ENCODE measurements at regions not wholly inside any gene's neighbourhood (a gene's known extent, or its start where the extent isn't known, plus 50 kb on each side); places are given as distances from the start of the nearest gene placed in this dataset.

- Histone ChIP-seq H3K27ac (no peak overlapping the region), H3K4me2 (no peak overlapping the region), H3K27me3 (no peaks in the 10 kb centered on the region), H3K4me1 (no peaks in the 10 kb centered on the region), H3K36me3 (no peaks in the 10 kb centered on the region), H3K4me3 (no peak overlapping the region), H3K9me3 (replicated peaks in 1 of 11) (peaks cover 0 to 5% (median 0%) of the 10 kb centered on the region in 11 experiments; a peak in 3 of 22 replicates), H4K20me1 (no peaks in the 10 kb centered on the region), H3K9ac (no peak overlapping the region)
- no peak for TF ChIP-seq Cebpa-rat (IDR thresholded peaks at IDR 0.05)
Measured at GRCh38 chr3:146314871-146315270, 64.0 kb upstream of the PLSCR4 start.

GRCh38 chr3:146313746-146314111 is 62.8 kb upstream of the PLSCR4 start:
- no peaks in the 10 kb centered on the region for H3K36me3 ChIP-seq
- peaks cover 0 to 4% (median 0%) of the 10 kb centered on the region in 10 experiments; a peak in 6 of 20 replicates for H3K4me1 ChIP-seq
- no peak for TF ChIP-seq Cebpa-rat (IDR thresholded peaks at IDR 0.05)
- H4K20me1 ChIP-seq, result no peaks in the 10 kb centered on the region
- H3K4me2 ChIP-seq, result no peak overlapping the region
- H3K9ac ChIP-seq, result no peak overlapping the region
- H3K27me3 ChIP-seq, result no peaks in the 10 kb centered on the region
- no peak overlapping the region for H3K27ac ChIP-seq
- H3K9me3 ChIP-seq (replicated peaks in 1 of 11), result peaks cover 0 to 5% (median 0%) of the 10 kb centered on the region in 11 experiments; a peak in 3 of 22 replicates
- H3K4me3 ChIP-seq, result no peak overlapping the region

- Histone ChIP-seq H3K36me3 (no peaks in the 10 kb centered on the region), H3K27me3 (no peaks in the 10 kb centered on the region), H3K9ac (no peak overlapping the region), H3K4me3 (no peak overlapping the region), H3K27ac (no peak overlapping the region), H3K4me2 (no peak overlapping the region), H4K20me1 (no peaks in the 10 kb centered on the region), H3K9me3 (replicated peaks in 1 of 11) (peaks cover 0 to 5% (median 0%) of the 10 kb centered on the region in 11 experiments; a peak in 3 of 22 replicates), H3K4me1 (peaks cover 0 to 8% (median 0%) of the 10 kb centered on the region in 10 experiments; a peak in 6 of 20 replicates)
- TF ChIP-seq Cebpa-rat (IDR thresholded peaks at IDR 0.05), result no peak
Measured at GRCh38 chr3:146313031-146313745, 62.3 kb upstream of the PLSCR4 start.

GRCh38 chr3:146308682-146309081 is 57.8 kb upstream of the PLSCR4 start:
- H4K20me1 ChIP-seq, result no peaks in the 10 kb centered on the region
- no peak overlapping the region for H3K27ac ChIP-seq
- no peak for TF ChIP-seq Cebpa-rat (IDR thresholded peaks at IDR 0.05)
- H3K9me3 ChIP-seq (replicated peaks in 1 of 11), result peaks cover 0 to 5% (median 0%) of the 10 kb centered on the region in 11 experiments; a peak in 3 of 22 replicates
- peaks cover 0 to 8% (median 0%) of the 10 kb centered on the region in 10 experiments; a peak in 6 of 20 replicates for H3K4me1 ChIP-seq
- H3K36me3 ChIP-seq, result no peaks in the 10 kb centered on the region
- H3K9ac ChIP-seq, result no peak overlapping the region
- peak overlapping the region in 5 of 11 experiments; percentile 12 to 37 (median 19); a peak in 5 of 22 replicates for H3K4me2 ChIP-seq
- H3K27me3 ChIP-seq, result no peaks in the 10 kb centered on the region
- no peak overlapping the region for H3K4me3 ChIP-seq

- Histone ChIP-seq H3K27ac (no peak overlapping the region), H3K4me1 (peaks cover 0 to 8% (median 0%) of the 10 kb centered on the region in 10 experiments; a peak in 6 of 20 replicates), H3K4me2 (peak overlapping the region in 2 of 11 experiments; percentile 25 to 37; a peak in 3 of 22 replicates), H3K36me3 (no peaks in the 10 kb centered on the region), H3K9me3 (replicated peaks in 1 of 11) (peaks cover 0 to 5% (median 0%) of the 10 kb centered on the region in 11 experiments; a peak in 3 of 22 replicates), H3K4me3 (no peak overlapping the region), H4K20me1 (no peaks in the 10 kb centered on the region), H3K9ac (no peak overlapping the region), H3K27me3 (no peaks in the 10 kb centered on the region)
- no peak for TF ChIP-seq Cebpa-rat (IDR thresholded peaks at IDR 0.05)
Measured at GRCh38 chr3:146308222-146308621, 57.3 kb upstream of the PLSCR4 start.

- Histone ChIP-seq H3K27me3 (no peaks in the 10 kb centered on the region), H3K36me3 (no peaks in the 10 kb centered on the region), H4K20me1 (no peaks in the 10 kb centered on the region), H3K4me2 (no peak overlapping the region), H3K4me1 (peaks cover 0 to 8% (median 0%) of the 10 kb centered on the region in 10 experiments; a peak in 6 of 20 replicates), H3K4me3 (no peak overlapping the region), H3K9me3 (replicated peaks in 1 of 11) (peaks cover 0 to 5% (median 0%) of the 10 kb centered on the region in 11 experiments; a peak in 3 of 22 replicates), H3K27ac (no peak overlapping the region), H3K9ac (no peak overlapping the region)
- no peak for TF ChIP-seq Cebpa-rat (IDR thresholded peaks at IDR 0.05)
Measured at GRCh38 chr3:146307456-146307725, 56.5 kb upstream of the PLSCR4 start.

GRCh38 chr3:146306656-146307455 is 56.0 kb upstream of the PLSCR4 start:
- Histone ChIP-seq H4K20me1 (no peaks in the 10 kb centered on the region), H3K36me3 (no peaks in the 10 kb centered on the region), H3K4me2 (no peak overlapping the region), H3K9ac (no peak overlapping the region), H3K4me1 (peaks cover 0 to 8% (median 0%) of the 10 kb centered on the region in 10 experiments; a peak in 6 of 20 replicates), H3K9me3 (replicated peaks in 1 of 11) (peaks cover 0 to 5% (median 0%) of the 10 kb centered on the region in 11 experiments; a peak in 3 of 22 replicates), H3K27ac (no peak overlapping the region), H3K4me3 (no peak overlapping the region), H3K27me3 (no peaks in the 10 kb centered on the region)
- no peak for TF ChIP-seq Cebpa-rat (IDR thresholded peaks at IDR 0.05)

- H3K9ac ChIP-seq, result no peak overlapping the region
- no peak for TF ChIP-seq Cebpa-rat (IDR thresholded peaks at IDR 0.05)
- H4K20me1 ChIP-seq, result no peaks in the 10 kb centered on the region
- peaks cover 0 to 8% (median 0%) of the 10 kb centered on the region in 10 experiments; a peak in 6 of 20 replicates for H3K4me1 ChIP-seq
- H3K4me3 ChIP-seq, result no peak overlapping the region
- H3K27ac ChIP-seq, result no peak overlapping the region
- no peaks in the 10 kb centered on the region for H3K27me3 ChIP-seq
- no peak overlapping the region for H3K4me2 ChIP-seq
- peaks cover 0 to 3% (median 0%) of the 10 kb centered on the region in 11 experiments; a peak in 3 of 22 replicates for H3K9me3 ChIP-seq (replicated peaks in 1 of 11)
- no peaks in the 10 kb centered on the region for H3K36me3 ChIP-seq
Measured at GRCh38 chr3:146305808-146306423, 55.0 kb upstream of the PLSCR4 start.

GRCh38 chr3:146300768-146301167 is 49.9 kb upstream of the PLSCR4 start:
- no peaks in the 10 kb centered on the region for H3K9me3 ChIP-seq (replicated peaks in 1 of 11)
- TF ChIP-seq Cebpa-rat (IDR thresholded peaks at IDR 0.05), result no peak
- H3K27me3 ChIP-seq, result no peaks in the 10 kb centered on the region
- H3K36me3 ChIP-seq, result no peaks in the 10 kb centered on the region
- H3K4me3 ChIP-seq, result no peak overlapping the region
- no peak overlapping the region for H3K27ac ChIP-seq
- no peak overlapping the region for H3K4me2 ChIP-seq
- H3K4me1 ChIP-seq, result no peaks in the 10 kb centered on the region
- no peak overlapping the region for H3K9ac ChIP-seq
- H4K20me1 ChIP-seq, result no peaks in the 10 kb centered on the region
